ENCODE measurements at regions not wholly inside any gene's neighbourhood (a gene's known extent, or its start where the extent isn't known, plus 50 kb on each side); places are given as distances from the start of the nearest gene placed in this dataset.

GRCh38 chr14:39841088-39841487, 408.9 kb upstream of the FBXO33 start (continued):
- TF ChIP-seq TBL1XR1 (IDR thresholded peaks at IDR 0.05; ENCODE audit: borderline replicate concordance, low read length, partially characterized antibody) (no peak), FOSL2 (CRISPR knock-in tag; IDR thresholded peaks at IDR 0.05) (no peak), ZNF17 (CRISPR knock-in tag; IDR thresholded peaks at IDR 0.05) (no peak)

GRCh38 chr14:39827901-39828655, 395.8 kb upstream of the FBXO33 start:
- no peak for TF ChIP-seq MIER2 (CRISPR knock-in tag; IDR thresholded peaks at IDR 0.05)
- no peak for TF ChIP-seq SALL1 (CRISPR knock-in tag; IDR thresholded peaks at IDR 0.05)
- no peak for TF ChIP-seq ZNF138 (CRISPR knock-in tag; IDR thresholded peaks at IDR 0.05; ENCODE audit: low read depth)
- TF ChIP-seq SP2 (CRISPR knock-in tag; IDR thresholded peaks at IDR 0.05), result no peak
- TF ChIP-seq PLSCR1 (CRISPR knock-in tag; IDR thresholded peaks at IDR 0.05; ENCODE audit: borderline replicate concordance), result no peak
- no peak for TF ChIP-seq MAFK (conservative IDR thresholded peaks at IDR 0.05 in 1 of 2, IDR thresholded peaks at IDR 0.05 in 1 of 2; ENCODE audit: low read length in 2 of 2)
- TF ChIP-seq PRDM15 (CRISPR knock-in tag; IDR thresholded peaks at IDR 0.05), result no peak
- Histone ChIP-seq H3K79me2 (ENCODE audit: insufficient read depth, low read length) (no peaks in the 10 kb centered on the region), H3K27me3 (ENCODE audit: control insufficient read depth in 1 of 2, insufficient read depth in 2 of 2, low read length in 2 of 2) (no peaks in the 10 kb centered on the region), H3K36me3 (replicated peaks in 1 of 2; ENCODE audit: control insufficient read depth in 1 of 2, insufficient read depth in 2 of 2, low read length in 2 of 2) (no peaks in the 10 kb centered on the region), H4K20me1 (ENCODE audit: insufficient read depth, low read length) (no peaks in the 10 kb centered on the region), H3K4me2 (ENCODE audit: low read depth, low read length) (no peak overlapping the region), H3K4me3 (replicated peaks in 1 of 3; ENCODE audit: insufficient read depth in 1 of 3, low read depth in 2 of 3, low read length in 3 of 3) (no peak overlapping the region), H3K4me1 (ENCODE audit: insufficient read depth, low read length) (no peaks in the 10 kb centered on the region), H3K9ac (ENCODE audit: insufficient read depth, low read depth, low read length) (no peak overlapping the region), H3K27ac (ENCODE audit: extremely low read length, insufficient read depth, low read length) (no peak overlapping the region), H2AFZ (ENCODE audit: low read length) (no peak overlapping the region), H3K9me3 (ENCODE audit: low read length) (no peaks in the 10 kb centered on the region)
- DNase-seq (ENCODE audit: low spot score) (no peak), ATAC-seq (no peak), FAIRE-seq (no peak)
- CTCF ChIA-PET (ENCODE audit: low intra/inter-chr PET ratio, low total read pairs), result no interaction called here
- intact Hi-C loops (cut with micrococcal nuclease; ENCODE audit: unreplicated experiment), result no loop called here
- 2% methylated on average over 2 of the region's 2 CpGs for WGBS (ENCODE audit: low lambda C conversion rate)
- BruUV-seq (replicated peaks), result no TSS peak
- POLR2A ChIA-PET, result no interaction called here
- in situ Hi-C loops (cut with HindIII; ENCODE audit: extremely low pct_ligation_motif_present, low pct_unique_long_range_greater_than_20kb), result no loop called here

Measured in HepG2 (cell line).